Coronary artery (tissue), 2 donors: ENCODE measurements at regions not wholly inside any gene's neighbourhood (a gene's known extent, or its start where the extent isn't known, plus 50 kb on each side); places are given as distances from the start of the nearest gene placed in this dataset.

Source experiments
- DNase-seq: peaks from one replicate; pipeline ENCODE4 v3.0.0-alpha.2; 2017; ENCODE audit warnings: low spot score
- H3K27ac ChIP-seq, 2 donors: fragments of 200-600 bp; sonication (generic); one replicate each; pipeline ENCODE4 v1.5.1; 2016 to 2019
- H3K4me3 ChIP-seq: fragments of 200-600 bp; sonication (generic); 2 replicates; pipeline ENCODE4 v1.5.1; 2016; ENCODE audit warnings: mild to moderate bottlenecking, moderate library complexity
- TF ChIP-seq, protein P1 (sequence below): fragments of 200-600 bp; sonication (generic); IDR thresholded peaks from one replicate; pipeline ENCODE4 v1.5.1; 2019; ENCODE audit warnings: antibody characterized with exemption

DNA sequence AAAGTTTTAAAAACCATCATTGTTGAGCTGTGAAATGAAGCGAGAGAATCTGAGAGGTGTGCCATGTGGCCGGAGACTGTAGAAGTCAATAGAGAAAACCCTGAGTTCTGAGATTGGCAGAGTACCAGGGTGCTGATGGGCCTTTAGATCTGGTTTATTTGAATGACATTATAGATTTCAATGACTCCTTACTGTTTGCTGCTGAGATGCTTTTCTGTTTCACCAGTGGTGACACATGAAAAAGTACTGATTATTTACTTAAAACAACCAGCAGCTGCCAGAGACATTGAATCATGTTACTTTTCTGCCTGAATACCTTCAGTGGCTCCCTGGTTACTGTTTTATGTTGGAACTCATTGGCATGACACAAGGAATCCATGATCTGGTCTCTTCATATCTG, 602.7 kb upstream of the ZNF804A start:
- Histone ChIP-seq H3K27ac (no peak overlapping the region), H3K4me3 (no peak overlapping the region)

DNA sequence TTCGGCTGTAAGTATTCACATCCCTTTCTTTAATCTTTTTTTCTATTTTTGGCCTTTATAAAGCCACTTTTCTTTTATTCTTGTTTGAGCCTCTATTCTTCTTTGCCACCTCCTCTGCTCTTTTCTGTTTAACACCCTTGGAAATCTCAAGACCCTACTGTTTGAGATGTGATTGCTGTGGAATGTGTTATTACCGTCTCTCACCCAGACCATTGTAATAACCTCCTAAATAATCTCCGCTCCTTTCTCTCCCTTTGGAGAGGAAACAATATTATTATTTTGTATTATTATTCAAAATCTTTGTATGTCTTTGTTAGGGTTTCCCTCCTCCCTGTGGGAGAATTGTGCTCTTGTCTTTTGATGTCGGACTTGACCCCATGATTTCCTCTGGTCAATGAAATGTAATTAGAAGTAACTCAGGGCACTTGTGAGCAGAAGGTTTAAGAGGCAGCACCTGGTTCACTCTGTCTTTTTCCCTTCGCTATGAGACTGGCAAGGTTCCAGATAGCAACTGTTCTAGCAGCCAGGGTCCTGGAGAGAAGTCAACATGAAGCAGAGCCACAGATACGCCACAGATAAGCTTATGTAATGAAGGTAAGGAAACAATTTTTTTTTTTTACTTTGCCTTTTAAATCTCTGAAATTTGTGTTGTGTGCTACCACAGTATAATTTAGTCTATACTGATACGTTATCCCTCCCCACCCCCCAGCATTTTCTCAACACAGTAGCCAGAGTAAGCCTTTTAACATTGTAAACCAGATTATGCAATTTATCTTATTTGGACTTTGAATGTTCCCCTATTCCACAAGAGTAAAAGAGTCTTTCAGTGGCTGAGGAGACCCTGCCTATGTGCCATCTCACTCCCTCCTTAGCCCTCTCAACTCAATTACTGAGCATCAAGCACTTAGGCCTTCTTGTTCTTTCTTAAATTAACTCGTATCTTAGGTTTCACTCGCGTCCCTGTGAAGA, 601.2 kb upstream of the ZNF804A start:
- TF ChIP-seq, protein P1, sequence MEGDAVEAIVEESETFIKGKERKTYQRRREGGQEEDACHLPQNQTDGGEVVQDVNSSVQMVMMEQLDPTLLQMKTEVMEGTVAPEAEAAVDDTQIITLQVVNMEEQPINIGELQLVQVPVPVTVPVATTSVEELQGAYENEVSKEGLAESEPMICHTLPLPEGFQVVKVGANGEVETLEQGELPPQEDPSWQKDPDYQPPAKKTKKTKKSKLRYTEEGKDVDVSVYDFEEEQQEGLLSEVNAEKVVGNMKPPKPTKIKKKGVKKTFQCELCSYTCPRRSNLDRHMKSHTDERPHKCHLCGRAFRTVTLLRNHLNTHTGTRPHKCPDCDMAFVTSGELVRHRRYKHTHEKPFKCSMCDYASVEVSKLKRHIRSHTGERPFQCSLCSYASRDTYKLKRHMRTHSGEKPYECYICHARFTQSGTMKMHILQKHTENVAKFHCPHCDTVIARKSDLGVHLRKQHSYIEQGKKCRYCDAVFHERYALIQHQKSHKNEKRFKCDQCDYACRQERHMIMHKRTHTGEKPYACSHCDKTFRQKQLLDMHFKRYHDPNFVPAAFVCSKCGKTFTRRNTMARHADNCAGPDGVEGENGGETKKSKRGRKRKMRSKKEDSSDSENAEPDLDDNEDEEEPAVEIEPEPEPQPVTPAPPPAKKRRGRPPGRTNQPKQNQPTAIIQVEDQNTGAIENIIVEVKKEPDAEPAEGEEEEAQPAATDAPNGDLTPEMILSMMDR: no peak
- no peak for DNase-seq
- H3K4me3 ChIP-seq: no peak overlapping the region
- no peak overlapping the region for H3K27ac ChIP-seq

More for the DNA sequence above, 602.7 kb upstream of the ZNF804A start:
- TF ChIP-seq, protein P1: no peak
- DNase-seq: no peak

DNA sequence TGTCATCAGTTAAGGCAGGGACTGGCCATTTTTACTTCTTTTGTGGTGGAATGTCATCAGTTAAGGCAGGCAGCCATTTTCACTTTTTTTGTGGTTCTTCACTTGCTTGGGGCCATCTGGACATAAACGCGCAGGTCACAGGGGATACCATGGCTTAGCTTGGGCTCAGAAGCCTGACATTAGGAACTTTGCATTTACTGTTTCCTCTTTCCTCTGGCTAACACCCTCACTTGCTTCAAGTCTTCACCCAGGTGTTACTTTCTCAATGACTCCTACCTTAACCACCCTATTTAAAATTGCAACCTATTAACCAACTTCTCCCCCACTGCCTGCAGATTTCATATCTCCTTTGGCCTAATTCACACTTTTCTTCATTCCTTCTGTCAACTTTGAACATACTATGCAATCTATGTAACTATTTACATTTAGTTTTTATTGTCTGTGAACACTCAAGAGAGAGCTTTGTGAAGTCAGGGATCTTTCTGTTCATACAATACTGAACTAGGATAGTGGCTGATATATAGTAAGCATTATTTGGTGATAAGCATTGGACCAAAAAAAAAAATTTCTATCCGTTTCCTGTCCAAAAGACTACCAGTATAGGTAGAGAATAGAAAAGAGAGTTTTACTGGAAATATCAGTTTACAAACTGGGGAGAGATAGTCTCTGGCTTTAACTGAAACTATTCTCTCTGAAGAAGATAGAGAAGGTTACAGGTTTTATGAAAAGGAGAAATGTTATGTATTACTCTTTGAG, 600.1 kb upstream of the ZNF804A start:
- Histone ChIP-seq H3K4me3 (no peak overlapping the region), H3K27ac (no peak overlapping the region)
- TF ChIP-seq, protein P1: no peak
- DNase-seq: no peak

DNA sequence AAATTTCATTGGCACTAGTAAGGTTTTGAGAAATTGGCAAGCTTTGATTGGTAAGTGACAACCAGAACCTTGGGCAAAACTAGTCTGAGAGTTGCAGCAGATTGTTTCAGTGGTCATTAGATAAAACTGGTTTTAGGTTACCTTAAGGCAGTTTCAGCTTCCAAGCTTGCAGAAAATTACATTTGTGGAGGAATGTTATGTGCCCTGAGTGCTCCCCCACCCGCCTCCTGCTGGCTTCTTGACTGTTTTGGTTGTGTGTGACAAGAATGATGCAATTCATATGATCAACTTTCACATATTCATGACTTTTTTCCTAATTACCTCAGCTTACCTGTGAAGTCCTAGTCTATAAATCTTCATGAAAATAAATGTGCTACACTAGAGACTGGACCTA, 599.5 kb upstream of the ZNF804A start:
- Histone ChIP-seq H3K27ac (no peak overlapping the region), H3K4me3 (no peak overlapping the region)
- no peak for DNase-seq
- TF ChIP-seq, protein P1: no peak

DNA sequence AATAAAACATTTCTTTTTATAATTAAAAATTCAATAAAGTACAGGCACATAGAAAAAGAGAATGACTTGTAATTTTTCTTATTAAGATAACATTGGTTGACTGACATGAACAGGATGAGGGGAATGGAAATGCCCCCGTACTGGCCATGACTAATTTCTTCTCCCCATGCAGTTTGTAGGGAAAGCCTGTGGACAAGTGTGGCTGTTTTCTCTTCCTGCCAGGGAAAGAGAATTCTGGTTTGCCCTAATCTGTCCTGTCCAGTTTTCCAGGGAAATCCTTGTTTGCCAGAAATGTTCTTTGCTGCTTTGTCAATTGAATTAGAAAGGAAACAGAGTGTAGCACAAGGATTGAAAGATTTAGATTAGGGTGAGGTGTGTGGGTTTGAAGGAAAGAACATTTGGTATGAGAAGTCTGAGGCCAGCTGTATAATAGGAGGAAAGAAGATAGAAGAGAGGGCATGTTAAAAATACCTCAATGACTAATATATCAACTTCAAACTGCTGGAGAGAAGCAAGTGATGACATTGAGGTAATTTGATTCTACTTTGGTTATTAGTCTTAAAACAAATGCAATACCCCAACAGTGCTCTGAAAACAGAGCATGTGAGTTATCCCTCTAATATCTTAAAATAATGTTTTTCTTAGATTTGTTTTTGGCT, 593.9 kb upstream of the ZNF804A start:
- no peak overlapping the region for H3K4me3 ChIP-seq
- TF ChIP-seq, protein P1: no peak
- DNase-seq: no peak
- no peak overlapping the region for H3K27ac ChIP-seq

DNA sequence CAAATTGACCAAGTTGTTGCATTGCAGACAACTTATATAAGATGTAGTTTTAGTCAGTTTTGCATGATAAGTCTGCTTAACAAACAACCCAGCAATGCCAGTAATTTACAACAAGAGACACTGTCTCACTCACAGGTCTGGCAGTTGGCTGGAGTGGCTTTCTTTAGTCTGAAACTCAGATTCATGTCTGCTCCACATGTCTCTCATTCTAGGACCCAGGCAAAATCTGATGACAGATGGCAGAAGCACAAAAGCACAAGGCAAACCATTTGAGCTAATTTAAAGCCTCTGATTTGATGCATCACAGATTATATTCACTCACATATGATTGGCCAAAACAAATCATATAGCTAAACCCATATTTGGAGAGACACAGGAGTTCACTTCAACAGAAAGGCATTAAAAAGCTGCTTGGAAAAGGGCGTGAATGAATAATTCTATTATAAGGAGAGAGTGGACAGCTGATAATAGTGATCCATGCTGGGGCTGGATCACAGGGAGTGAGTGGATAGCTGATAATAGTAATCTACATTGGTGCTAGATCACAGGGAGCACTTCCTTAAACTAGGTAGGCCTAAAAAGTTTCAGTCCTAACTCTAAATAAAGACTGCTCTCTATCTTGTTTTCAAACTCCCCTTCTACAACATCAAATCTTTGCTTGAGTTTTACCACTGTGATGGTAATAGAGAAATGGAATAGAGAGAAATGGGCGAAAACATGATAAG, 593.2 kb upstream of the ZNF804A start:
- DNase-seq: no peak
- no peak overlapping the region for H3K27ac ChIP-seq
- TF ChIP-seq, protein P1: no peak
- no peak overlapping the region for H3K4me3 ChIP-seq
